Activated CD4-positive, alpha-beta T cell treated with anti-CD3 and anti-CD28 coated beads, Interleukin-2, amount 10 ng/mL, durations not matched to agents 7 days and 5 days (primary cell): ENCODE measurements at regions not wholly inside any gene's neighbourhood (a gene's known extent, or its start where the extent isn't known, plus 50 kb on each side); places are given as distances from the start of the nearest gene placed in this dataset.
"Not testable (repeated sequence)": the region's sequence is repeated elsewhere in the genome, so short reads cannot be mapped to it uniquely, and the experiment has no call there.

Experiments
- CTCF ChIA-PET: fragments of 350-600 bp; sonication (Branson Sonifier 250); formaldehyde crosslinking; loops from one replicate; lab custom pipeline; 2021; ENCODE audit warnings: antibody characterized with exemption; lab: Charles Lee
- POLR2A ChIA-PET: fragments of 350-600 bp; sonication (Branson Sonifier 250); formaldehyde crosslinking; loops from one replicate; lab custom pipeline; 2021; ENCODE audit warnings: antibody characterized with exemption; lab: Charles Lee
- DNase-seq: peaks from one replicate; pipeline ENCODE4 v3.0.0-alpha.2; 2020
- H3K27ac Mint-ChIP-seq: one replicate; pipeline ENCODE4 v1.8.0; 2021; ENCODE audit warnings: mild to moderate bottlenecking, moderate library complexity, mixed read lengths
- H3K27me3 Mint-ChIP-seq: one replicate; pipeline ENCODE4 v1.8.0; 2021; ENCODE audit warnings: mixed read lengths
- H3K36me3 Mint-ChIP-seq: one replicate; pipeline ENCODE4 v1.8.0; 2021; ENCODE audit warnings: low read depth, mixed read lengths
- H3K4me1 Mint-ChIP-seq: one replicate; pipeline ENCODE4 v1.8.0; 2021; ENCODE audit warnings: mixed read lengths
- H3K4me3 Mint-ChIP-seq: one replicate; pipeline ENCODE4 v1.8.0; 2021; ENCODE audit warnings: mild to moderate bottlenecking, moderate library complexity, mixed read lengths
- H3K9me3 Mint-ChIP-seq: one replicate; pipeline ENCODE4 v1.8.0; 2021; ENCODE audit warnings: mixed read lengths

DNA sequence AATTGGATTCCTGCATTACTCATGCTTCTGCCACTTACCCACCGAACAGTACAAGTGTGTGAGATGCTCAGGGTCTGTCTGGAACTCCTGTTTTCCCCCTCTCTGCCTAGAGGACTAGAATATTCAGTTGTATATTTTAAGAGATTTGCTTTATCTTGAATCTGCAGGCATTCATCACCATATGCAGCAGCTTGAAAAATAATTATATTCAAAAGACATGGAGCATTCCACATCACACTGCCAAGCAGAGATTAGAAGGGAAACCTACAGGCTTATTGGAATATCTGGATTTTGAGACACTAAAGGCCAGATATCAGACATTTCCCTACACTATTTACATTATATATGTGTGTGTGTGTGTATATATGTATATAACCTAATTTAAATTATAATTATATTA lies 382.8 kb upstream of the POM121L12 start:
- H3K36me3 Mint-ChIP-seq, result no peaks in the 10 kb centered on the region
- POLR2A ChIA-PET, result no interaction called here
- H3K27me3 Mint-ChIP-seq, result no peaks in the 10 kb centered on the region
- H3K4me3 Mint-ChIP-seq, result no peak overlapping the region
- no peak for DNase-seq
- CTCF ChIA-PET, result no interaction called here
- H3K4me1 Mint-ChIP-seq, result no peaks in the 10 kb centered on the region
- no peak overlapping the region for H3K27ac Mint-ChIP-seq
- peaks cover 4% of the 10 kb centered on the region for H3K9me3 Mint-ChIP-seq

DNA sequence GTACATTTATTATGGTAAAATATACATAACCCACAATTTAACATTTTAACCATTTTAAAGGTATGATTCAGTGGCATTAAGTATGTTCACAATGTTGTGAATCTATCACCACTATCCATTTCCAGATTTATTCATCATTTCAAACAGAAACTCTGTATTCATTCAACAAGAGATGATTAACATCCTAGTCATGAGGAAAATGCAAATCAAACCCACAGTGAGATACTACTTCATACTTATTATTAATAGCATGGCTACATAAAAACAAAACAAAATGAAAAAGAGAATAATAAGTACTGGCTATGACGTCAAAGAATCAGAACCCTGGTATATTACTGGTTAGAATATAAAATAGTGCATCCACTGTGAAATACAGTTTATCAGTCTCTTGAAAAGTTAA lies 386.6 kb upstream of the POM121L12 start:
- ChIA-PET CTCF (no interaction called here), POLR2A (no interaction called here)
- H3K27me3 Mint-ChIP-seq, result no peaks in the 10 kb centered on the region
- H3K27ac Mint-ChIP-seq, result no peak overlapping the region
- DNase-seq, result no peak
- H3K36me3 Mint-ChIP-seq, result no peaks in the 10 kb centered on the region
- no peaks in the 10 kb centered on the region for H3K4me1 Mint-ChIP-seq
- H3K4me3 Mint-ChIP-seq, result no peak overlapping the region
- H3K9me3 Mint-ChIP-seq, result peaks cover 12% of the 10 kb centered on the region

GRCh38 chr7:52647046-52647445 lies 388.4 kb upstream of the POM121L12 start:
- CTCF ChIA-PET, result no interaction called here

GRCh38 chr7:52639981-52640380 lies 395.5 kb upstream of the POM121L12 start:
- Mint-ChIP-seq H3K36me3 (no peaks in the 10 kb centered on the region), H3K27me3 (no peaks in the 10 kb centered on the region), H3K4me3 (no peak overlapping the region), H3K4me1 (no peaks in the 10 kb centered on the region), H3K27ac (no peak overlapping the region), H3K9me3 (no peaks in the 10 kb centered on the region)
- ChIA-PET POLR2A (no interaction called here), CTCF (no interaction called here)
- no peak for DNase-seq

More at GRCh38 chr7:52647046-52647445, 388.4 kb upstream of the POM121L12 start:
- Mint-ChIP-seq H3K27me3 (no peaks in the 10 kb centered on the region), H3K4me1 (no peaks in the 10 kb centered on the region), H3K36me3 (no peaks in the 10 kb centered on the region), H3K4me3 (no peak overlapping the region), H3K27ac (no peak overlapping the region), H3K9me3 (peaks cover 12% of the 10 kb centered on the region)
- DNase-seq, result no peak
- POLR2A ChIA-PET, result no interaction called here

- Mint-ChIP-seq H3K36me3 (no peaks in the 10 kb centered on the region), H3K9me3 (no peaks in the 10 kb centered on the region)
- POLR2A ChIA-PET, result no interaction called here
These were observed 396.3 kb upstream of the POM121L12 start for GRCh38 chr7:52639126-52639525.

DNA sequence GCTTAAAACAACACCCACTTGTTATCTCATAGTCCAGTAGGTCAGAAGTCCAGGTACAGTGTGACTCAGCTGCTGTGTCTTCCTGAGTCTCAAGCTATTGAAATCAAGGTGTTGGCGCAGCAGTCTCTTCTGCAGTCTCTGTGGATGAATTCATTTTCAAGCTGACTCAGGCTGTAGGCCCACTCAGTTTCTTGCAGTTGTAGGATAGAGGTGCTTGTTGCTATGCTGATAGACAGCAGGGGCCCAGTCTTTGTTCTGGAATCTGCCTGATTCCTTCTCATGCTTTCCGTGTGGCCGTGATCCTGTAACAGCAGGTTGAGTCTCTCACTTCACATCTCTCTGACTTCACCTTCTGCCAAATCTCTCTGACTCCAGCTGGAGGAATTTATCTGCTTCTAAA lies 400.4 kb upstream of the POM121L12 start:
- POLR2A ChIA-PET, result no interaction called here

More at GRCh38 chr7:52639126-52639525, 396.3 kb upstream of the POM121L12 start:
- DNase-seq, result no peak
- Mint-ChIP-seq H3K4me3 (no peak overlapping the region), H3K27ac (no peak overlapping the region), H3K4me1 (no peaks in the 10 kb centered on the region), H3K27me3 (no peaks in the 10 kb centered on the region)
- CTCF ChIA-PET, result no interaction called here

DNA sequence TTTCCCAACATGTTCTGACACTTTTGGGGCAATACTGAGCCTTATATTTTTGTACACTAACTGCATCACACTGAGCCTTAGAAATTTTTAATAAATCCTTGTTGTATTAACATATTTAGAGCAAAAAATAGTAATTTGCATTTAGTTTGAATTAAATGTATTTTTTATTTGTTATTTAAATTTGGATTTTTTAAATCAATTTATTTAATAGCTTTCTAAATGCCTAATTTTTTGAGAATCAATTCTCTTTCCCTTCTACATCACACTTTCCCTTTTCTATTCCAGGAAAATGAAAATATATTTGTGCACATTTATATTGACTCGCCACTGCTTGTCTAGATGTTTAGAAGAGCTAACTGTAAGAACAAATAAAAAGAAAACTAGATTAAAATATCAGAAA lies 414.6 kb upstream of the POM121L12 start:
- H3K27ac Mint-ChIP-seq, result no peak overlapping the region
- no peaks in the 10 kb centered on the region for H3K4me1 Mint-ChIP-seq
- no peak for DNase-seq
- no peak overlapping the region for H3K4me3 Mint-ChIP-seq
- no peaks in the 10 kb centered on the region for H3K27me3 Mint-ChIP-seq
- peaks cover 4% of the 10 kb centered on the region for H3K9me3 Mint-ChIP-seq
- POLR2A ChIA-PET, result no interaction called here
- H3K36me3 Mint-ChIP-seq, result no peaks in the 10 kb centered on the region
- CTCF ChIA-PET, result no interaction called here

More for the DNA sequence above, 400.4 kb upstream of the POM121L12 start:
- Mint-ChIP-seq H3K27ac (no peak overlapping the region), H3K4me3 (no peak overlapping the region), H3K36me3 (no peaks in the 10 kb centered on the region), H3K27me3 (no peaks in the 10 kb centered on the region), H3K4me1 (no peaks in the 10 kb centered on the region), H3K9me3 (peaks cover 2% of the 10 kb centered on the region)
- no peak for DNase-seq
- CTCF ChIA-PET, result no interaction called here

- H3K36me3 Mint-ChIP-seq, result no peaks in the 10 kb centered on the region
- H3K4me1 Mint-ChIP-seq, result no peaks in the 10 kb centered on the region
- POLR2A ChIA-PET, result no interaction called here
- H3K4me3 Mint-ChIP-seq, result no peak overlapping the region
- H3K27me3 Mint-ChIP-seq, result no peaks in the 10 kb centered on the region
- H3K9me3 Mint-ChIP-seq, result no peaks in the 10 kb centered on the region
- H3K27ac Mint-ChIP-seq, result no peak overlapping the region
- CTCF ChIA-PET, result no interaction called here
- no peak for DNase-seq
These were observed 418.9 kb upstream of the POM121L12 start for GRCh38 chr7:52616552-52616951.

DNA sequence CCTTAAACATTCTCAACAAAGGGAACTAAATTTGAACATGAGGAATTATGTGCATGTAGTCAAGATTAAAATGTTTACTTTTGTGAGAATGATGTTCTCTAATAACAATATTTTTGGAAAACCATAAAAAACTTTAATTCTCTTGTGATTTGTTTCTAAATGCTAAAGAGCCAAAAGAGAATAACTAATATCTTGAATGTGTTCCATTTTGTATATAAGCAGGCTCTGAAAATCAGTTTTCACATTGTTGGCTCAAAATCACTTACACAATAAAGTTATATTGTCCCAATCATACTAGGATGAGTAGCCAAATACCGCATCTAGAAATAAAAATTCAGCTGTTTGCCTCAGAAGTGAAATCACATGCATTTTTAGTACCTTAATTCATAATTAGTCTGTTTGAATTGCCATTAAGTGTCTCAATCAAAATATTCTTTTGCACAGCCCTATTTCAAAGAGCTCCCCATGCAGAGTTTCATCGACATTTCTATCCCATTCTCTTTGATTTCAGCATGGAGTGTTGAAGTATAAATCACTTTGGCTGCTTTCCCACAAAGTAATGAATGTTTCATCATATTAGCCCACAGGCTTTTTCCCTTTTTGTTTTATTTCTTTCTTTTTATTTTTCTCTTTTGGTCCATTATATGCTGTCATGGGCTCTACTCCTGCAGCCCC lies 420.3 kb upstream of the POM121L12 start:
- Mint-ChIP-seq H3K27ac (no peak overlapping the region), H3K27me3 (no peaks in the 10 kb centered on the region), H3K9me3 (no peaks in the 10 kb centered on the region), H3K4me3 (no peak overlapping the region), H3K4me1 (no peaks in the 10 kb centered on the region), H3K36me3 (no peaks in the 10 kb centered on the region)
- POLR2A ChIA-PET, result no interaction called here
- no peak for DNase-seq
- CTCF ChIA-PET, result no interaction called here

DNA sequence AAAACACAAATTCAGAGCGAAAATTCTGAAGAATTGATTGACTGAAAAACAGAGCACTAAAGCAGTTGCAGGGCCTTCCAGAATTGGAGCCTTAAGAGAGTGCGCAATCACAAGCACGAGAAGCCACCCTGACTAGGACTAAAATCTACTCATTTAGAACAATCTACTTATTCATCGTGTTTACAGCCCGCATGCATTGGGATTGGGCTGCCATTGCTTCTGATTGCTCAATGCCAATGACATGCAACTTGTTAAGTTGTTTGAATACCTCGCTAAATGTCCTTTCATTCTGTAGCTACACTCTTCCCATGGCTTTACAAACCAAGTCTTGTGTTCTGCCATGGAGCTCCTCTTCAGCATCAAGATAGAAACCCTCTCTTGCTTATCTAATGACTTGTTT lies 425.9 kb upstream of the POM121L12 start:
- ChIA-PET CTCF (no interaction called here), POLR2A (no interaction called here)
- Mint-ChIP-seq H3K4me3 (no peak overlapping the region), H3K9me3 (no peaks in the 10 kb centered on the region), H3K27ac (no peak overlapping the region), H3K4me1 (no peaks in the 10 kb centered on the region), H3K27me3 (no peaks in the 10 kb centered on the region), H3K36me3 (no peaks in the 10 kb centered on the region)
- no peak for DNase-seq

DNA sequence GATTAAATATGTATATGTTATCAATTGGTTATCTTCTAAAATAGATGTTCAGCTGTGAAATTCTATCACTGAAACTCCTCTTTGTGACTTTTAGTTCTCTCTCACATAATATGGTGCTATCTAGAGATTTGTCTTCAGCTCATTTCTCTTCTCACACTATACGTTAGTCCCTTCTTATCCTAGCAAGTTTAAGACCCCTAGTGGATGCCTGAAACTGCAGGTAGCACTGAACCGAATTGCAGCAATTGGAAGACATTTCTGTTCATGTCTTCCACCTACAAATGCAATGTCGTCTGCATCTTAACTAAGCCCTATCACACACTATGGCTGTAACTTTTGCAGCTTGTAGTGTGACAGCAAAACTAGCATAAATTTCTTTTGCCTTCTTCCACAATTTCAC lies 442.7 kb upstream of the POM121L12 start:
- H3K9me3 Mint-ChIP-seq, result peaks cover 7% of the 10 kb centered on the region
- no peaks in the 10 kb centered on the region for H3K27me3 Mint-ChIP-seq
- no peak for DNase-seq
- ChIA-PET POLR2A (no interaction called here), CTCF (no interaction called here)
- no peaks in the 10 kb centered on the region for H3K4me1 Mint-ChIP-seq
- H3K4me3 Mint-ChIP-seq, result no peak overlapping the region
- no peaks in the 10 kb centered on the region for H3K36me3 Mint-ChIP-seq
- H3K27ac Mint-ChIP-seq, result no peak overlapping the region

DNA sequence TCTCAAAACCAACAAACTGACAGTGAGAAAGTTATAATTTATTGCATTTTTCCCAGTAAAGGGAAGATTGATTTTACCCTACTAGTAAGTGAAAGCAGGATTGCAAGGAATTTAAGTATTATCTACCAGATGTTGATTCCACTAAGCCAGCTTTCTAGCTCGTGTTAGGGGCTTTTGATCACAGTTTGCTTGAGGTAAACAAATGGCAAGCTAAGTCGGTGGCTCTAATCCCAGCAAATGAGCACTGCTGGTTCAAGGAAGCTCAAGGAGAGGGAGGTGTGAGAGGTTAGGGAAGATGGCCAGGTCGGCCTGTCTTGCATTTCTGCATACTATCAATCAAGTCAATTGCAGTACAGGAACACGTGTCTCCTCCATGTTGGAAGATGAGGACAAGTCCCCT lies 448.7 kb upstream of the POM121L12 start:
- ChIA-PET CTCF (no interaction called here), POLR2A (no interaction called here)
- H3K4me1 Mint-ChIP-seq, result no peaks in the 10 kb centered on the region
- H3K9me3 Mint-ChIP-seq, result no peaks in the 10 kb centered on the region
- no peak overlapping the region for H3K4me3 Mint-ChIP-seq
- DNase-seq, result no peak
- no peaks in the 10 kb centered on the region for H3K36me3 Mint-ChIP-seq
- H3K27me3 Mint-ChIP-seq, result no peaks in the 10 kb centered on the region
- H3K27ac Mint-ChIP-seq, result no peak overlapping the region

DNA sequence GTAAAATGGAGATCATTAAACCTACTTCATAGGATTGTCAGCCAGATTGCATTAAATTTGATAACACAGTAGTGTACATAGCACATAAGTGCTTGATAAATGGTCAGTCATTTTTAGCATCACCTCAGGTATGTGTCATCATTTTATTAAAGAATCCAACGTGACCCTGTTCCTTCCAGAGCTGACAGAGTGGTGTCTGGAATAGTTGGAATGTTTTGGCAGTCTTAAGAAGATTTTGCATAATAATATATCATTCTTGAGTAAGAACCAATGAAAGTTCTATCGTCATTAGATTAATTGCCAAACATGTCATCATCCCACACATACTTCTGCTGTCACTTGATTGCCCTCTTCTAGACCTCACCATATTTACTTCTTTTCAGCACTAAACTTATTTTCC lies 451.4 kb upstream of the POM121L12 start:
- Mint-ChIP-seq H3K4me1 (no peaks in the 10 kb centered on the region), H3K9me3 (no peaks in the 10 kb centered on the region), H3K27me3 (no peaks in the 10 kb centered on the region), H3K36me3 (no peaks in the 10 kb centered on the region), H3K4me3 (no peak overlapping the region), H3K27ac (no peak overlapping the region)
- ChIA-PET POLR2A (no interaction called here), CTCF (no interaction called here)
- DNase-seq, result no peak

GRCh38 chr7:52573141-52573540 lies 462.3 kb upstream of the POM121L12 start:
- CTCF ChIA-PET, result not testable (repeated sequence)

More at GRCh38 chr7:52573141-52573540, 462.3 kb upstream of the POM121L12 start:
- H3K4me1 Mint-ChIP-seq, H3K27ac Mint-ChIP-seq, H3K36me3 Mint-ChIP-seq, DNase-seq, H3K9me3 Mint-ChIP-seq, POLR2A ChIA-PET, H3K27me3 Mint-ChIP-seq, H3K4me3 Mint-ChIP-seq: not testable (repeated sequence)
